DMS53 treated with DMSO at 0.1 percent for 48 hours (cell line): ENCODE measurements at regions not wholly inside any gene's neighbourhood (a gene's known extent, or its start where the extent isn't known, plus 50 kb on each side); places are given as distances from the start of the nearest gene placed in this dataset.
A peak's percentile ranks its signal among the peaks of the same experiment; 100 is the strongest.

Source experiments
- DNase-seq: peaks from one replicate; lab custom pipeline; 2025; ENCODE audit not compliant: unreplicated experiment; lab: John Stamatoyannopoulos, UW

GRCh38 chr6:103231181-103231580 lies 1628.5 kb downstream of the HACE1 start:
- no peak for DNase-seq

DNA sequence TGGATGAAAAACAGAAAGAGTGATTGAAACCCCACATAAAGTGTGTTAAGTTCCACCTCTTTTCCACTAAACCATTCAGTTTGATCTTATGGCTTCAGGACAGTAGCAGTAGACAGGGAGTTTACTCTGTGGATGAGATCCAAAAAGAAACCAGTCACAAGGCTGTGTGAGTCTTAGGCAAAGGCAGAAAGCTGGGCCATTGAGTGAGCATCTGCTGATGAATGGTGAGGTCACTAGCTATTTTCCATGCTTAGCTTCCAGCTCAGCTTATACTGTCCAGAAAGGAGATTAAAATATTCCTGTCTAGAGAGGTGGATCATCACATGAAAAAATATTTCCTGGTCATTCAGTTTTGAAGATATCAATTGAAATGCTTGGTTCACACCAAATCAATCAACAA lies 1643.9 kb downstream of the HACE1 start:
- no peak for DNase-seq

GRCh38 chr6:103210686-103211085 lies 1649.0 kb downstream of the HACE1 start:
- DNase-seq, result no peak

- DNase-seq, result no peak
Measured at GRCh38 chr6:103198386-103198785, 1661.3 kb downstream of the HACE1 start.

- no peak for DNase-seq
Measured at GRCh38 chr6:103193413-103193812, 1666.3 kb downstream of the HACE1 start.

GRCh38 chr6:103191391-103192093 lies 1668.2 kb downstream of the HACE1 start:
- no peak for DNase-seq

DNA sequence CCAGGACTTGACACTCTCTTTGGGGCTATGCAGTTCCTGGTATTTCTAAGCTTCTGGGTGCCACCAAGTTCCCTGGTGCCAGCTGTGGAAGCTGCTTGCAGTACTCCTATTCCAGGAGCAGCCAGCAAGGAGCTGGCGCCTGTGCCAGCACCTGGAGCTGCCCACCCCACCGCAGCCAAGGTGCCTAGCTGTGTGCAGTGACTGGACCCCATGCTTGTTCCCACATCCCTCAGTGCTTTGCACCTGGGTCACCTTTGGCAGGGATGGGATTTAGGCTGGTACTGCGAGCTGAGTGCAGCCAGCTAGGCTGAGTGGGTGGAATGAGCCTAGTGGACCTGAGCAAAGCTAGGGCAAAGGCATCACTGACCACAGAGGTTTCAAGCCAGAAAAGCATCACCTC lies 1674.9 kb downstream of the HACE1 start:
- no peak for DNase-seq

DNA sequence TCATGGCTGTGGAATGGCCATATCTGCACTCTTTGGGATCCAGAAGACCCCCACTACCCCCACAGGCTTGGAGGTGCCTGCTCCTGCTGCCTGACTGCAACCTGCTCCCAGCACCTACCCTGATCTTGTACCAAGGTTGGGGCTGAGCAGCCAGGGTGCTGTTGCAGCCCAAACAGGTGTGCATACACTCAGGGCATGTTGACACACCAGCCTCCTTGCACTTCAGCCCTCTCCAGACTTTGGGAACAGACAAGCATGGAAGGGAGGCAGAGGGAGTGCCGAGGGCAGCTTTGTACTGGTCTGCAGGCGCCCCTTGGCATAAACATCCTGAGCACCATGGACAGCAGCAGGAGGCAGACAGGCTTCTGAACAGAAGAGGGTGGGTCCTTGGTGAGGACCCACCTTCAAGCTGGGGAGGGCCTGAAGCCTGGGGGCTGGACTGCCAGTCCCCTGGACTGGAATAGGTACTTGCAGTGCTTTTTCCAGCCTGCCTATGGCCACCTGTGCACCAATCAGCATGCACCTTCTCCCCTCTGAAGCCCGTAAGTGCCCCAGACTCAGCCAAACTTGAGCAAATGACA lies 1675.8 kb downstream of the HACE1 start:
- no peak for DNase-seq

DNA sequence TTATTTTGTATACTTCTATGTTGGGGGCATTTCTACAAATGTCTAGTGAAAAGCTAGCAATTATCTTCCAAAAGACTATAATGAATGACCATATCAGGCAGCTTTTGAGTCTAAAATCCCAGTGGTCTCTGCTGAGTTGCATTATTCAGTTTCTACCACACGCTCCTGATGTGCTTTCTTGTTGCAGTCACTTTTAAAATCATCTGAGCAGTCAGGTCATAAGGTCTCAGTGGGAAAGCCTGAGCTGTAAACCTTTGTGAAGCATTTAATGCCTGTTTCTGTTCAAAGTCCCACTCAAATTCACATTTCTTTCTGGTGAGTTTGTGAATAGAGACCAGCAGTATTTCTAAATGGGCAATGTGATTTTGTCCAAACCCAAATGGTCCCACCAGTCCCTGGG lies 1681.5 kb downstream of the HACE1 start:
- DNase-seq, result no peak

DNA sequence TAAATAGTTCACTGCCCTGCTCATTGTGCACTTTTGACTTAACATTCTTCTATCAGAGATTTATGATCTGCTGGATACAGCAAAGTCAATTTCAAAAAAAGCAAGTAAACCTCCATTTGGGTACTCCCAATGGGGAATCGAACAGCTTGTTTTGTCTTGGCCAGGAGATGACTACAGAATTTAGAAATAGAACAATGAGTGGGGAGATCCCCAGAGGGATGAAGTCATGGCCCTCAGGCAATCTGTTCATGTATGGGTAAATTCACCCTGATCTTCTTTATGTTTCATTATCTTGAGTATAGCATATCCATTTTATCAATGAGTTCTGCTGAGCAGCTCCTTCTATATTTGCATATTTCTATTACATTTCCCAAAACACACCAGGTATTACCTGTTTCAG lies 1681.9 kb downstream of the HACE1 start:
- no peak for DNase-seq

- no peak for DNase-seq
Measured at GRCh38 chr6:103175056-103175455, 1684.7 kb downstream of the HACE1 start.

GRCh38 chr6:103167345-103168071 lies 1692.2 kb downstream of the HACE1 start:
- DNase-seq, result no peak

DNA sequence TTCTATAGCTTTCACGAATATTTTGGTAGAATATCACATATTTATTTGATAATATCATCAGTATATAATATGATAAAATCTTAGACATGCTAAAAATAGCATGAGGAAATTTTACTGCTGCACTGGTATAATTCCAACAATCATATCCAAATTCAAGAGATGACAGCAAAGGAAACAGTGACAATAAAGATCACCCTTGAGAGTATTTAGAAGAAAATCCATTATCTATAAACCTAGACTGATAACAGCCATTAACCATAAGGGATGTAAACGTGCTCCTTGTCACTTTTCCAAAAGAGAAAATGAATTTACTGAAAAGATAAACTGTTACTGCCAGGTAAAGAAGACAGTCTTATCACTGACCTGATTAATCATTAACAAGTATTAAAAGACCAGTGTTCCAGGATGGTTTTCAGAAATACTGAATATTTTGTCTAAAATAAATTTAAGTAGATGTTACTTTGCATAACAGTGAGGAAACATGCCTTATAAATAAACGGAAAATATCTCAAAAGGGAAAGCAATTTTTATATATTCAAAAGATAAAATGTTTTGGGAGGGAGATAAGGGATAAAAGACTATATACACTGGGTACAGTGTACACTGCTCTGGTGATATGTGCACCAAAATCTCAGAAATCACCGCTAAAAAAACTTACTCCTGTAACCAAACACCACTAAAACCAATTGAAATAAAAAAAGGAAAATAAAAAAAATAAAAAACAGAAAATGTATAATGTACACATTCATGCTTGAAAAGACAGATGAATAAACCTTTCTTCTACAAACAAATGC lies 1704.7 kb downstream of the HACE1 start:
- DNase-seq, result no peak

- DNase-seq, result no peak
Measured at GRCh38 chr6:103153016-103153415, 1706.7 kb downstream of the HACE1 start.

DNA sequence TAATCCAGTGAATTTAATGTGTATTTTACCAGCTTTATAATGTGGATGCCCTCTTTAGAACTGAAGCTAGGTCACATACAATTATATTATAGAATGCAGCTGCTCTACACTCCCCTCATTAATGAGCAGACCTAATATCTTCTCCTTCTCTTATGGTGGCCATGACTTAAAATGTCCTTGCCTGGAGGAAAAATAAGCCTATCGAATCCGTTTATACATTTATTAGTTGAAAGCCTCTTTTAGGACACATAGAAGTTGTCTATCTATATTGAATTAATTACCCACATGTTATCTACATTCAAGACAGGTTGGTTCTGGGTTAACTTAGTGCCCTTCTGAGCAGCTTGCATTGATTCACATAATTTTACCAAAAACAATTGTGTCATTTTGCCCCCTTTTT lies 1716.8 kb downstream of the HACE1 start:
- no peak for DNase-seq

- DNase-seq, result no peak
Measured at GRCh38 chr6:103140308-103141027, 1719.3 kb downstream of the HACE1 start.

GRCh38 chr6:103139377-103139776 lies 1720.3 kb downstream of the HACE1 start:
- no peak for DNase-seq

- DNase-seq, result no peak
Measured at GRCh38 chr6:103124471-103124870, 1731.0 kb downstream of the GRIK2 start.

DNA sequence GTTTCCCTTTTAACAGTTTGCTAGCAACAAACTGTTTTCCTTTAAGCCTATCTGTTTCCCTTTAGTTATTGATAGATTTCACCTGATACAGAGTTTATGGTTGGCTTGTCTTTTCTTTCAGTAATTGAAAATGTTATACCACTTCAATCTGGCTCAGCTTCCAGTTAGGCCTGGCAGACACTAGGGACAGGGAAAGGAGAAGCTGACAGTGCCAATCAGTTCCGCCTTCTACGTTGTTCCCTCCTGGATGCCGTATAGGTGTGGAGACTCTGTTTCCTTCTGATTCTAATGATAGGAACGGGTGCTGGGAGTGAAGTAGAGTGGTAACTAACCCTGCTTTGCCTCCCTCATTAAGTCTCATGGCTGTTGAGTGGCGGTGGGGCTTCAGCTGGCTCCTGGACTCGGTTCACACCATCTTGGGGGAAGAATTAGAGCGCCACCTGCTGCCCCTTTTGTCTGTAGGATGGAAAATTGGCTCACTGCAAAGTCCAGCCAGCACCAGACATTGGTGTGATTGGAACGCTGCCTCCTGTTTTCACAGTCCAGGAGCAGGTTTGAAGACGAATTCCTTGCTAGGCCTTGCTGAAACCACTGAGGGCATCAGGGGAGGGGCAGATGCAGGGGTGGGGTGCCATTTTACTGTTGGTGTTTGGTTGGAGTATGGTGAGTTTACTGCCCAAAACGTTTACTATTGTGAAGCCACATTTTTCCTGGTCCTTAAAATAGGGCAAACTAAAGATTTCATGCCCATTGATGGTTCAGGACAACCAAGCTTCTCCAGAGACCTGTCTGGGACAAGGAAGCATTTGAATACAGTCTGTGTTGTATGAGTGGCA lies 1729.5 kb downstream of the GRIK2 start:
- DNase-seq, result peak; percentile 40

GRCh38 chr6:103119056-103119455 lies 1725.5 kb downstream of the GRIK2 start:
- DNase-seq, result no peak
